Glomerular visceral epithelial cell (primary cell): ENCODE measurements at regions not wholly inside any gene's neighbourhood (a gene's known extent, or its start where the extent isn't known, plus 50 kb on each side); places are given as distances from the start of the nearest gene placed in this dataset.

Experiments used
- DNase-seq: peaks from one replicate; pipeline ENCODE4 v3.0.0-alpha.2; 2016; ENCODE audit errors: extremely low spot score

- peak; percentile 82 for DNase-seq
Observed at GRCh38 chr14:53613404-53614253, 343.0 kb downstream of the BMP4 start.

GRCh38 chr14:53610947-53611346 is 345.7 kb downstream of the BMP4 start:
- DNase-seq = no peak

- no peak for DNase-seq
Observed at GRCh38 chr14:53609009-53609408, 347.6 kb downstream of the BMP4 start.

GRCh38 chr14:53608369-53608768 is 348.3 kb downstream of the BMP4 start:
- no peak for DNase-seq

- DNase-seq = no peak
Observed at GRCh38 chr14:53606203-53606602, 350.4 kb downstream of the BMP4 start.

GRCh38 chr14:53605562-53605961 is 351.1 kb downstream of the BMP4 start:
- no peak for DNase-seq

- DNase-seq = no peak
Observed at GRCh38 chr14:53603994-53604393, 352.6 kb downstream of the BMP4 start.

GRCh38 chr14:53601409-53601808 is 355.2 kb downstream of the BMP4 start:
- no peak for DNase-seq

- no peak for DNase-seq
Observed at GRCh38 chr14:53599221-53599945, 357.2 kb downstream of the BMP4 start.

- DNase-seq = no peak
Observed at GRCh38 chr14:53596853-53597525, 359.6 kb downstream of the BMP4 start.

- DNase-seq = no peak
Observed at GRCh38 chr14:53591816-53592215, 364.8 kb downstream of the BMP4 start.

- no peak for DNase-seq
Observed at GRCh38 chr14:53581504-53581903, 375.1 kb downstream of the BMP4 start.

GRCh38 chr14:53571641-53572328 is 384.8 kb downstream of the BMP4 start:
- no peak for DNase-seq

- DNase-seq = no peak
Observed at GRCh38 chr14:53570411-53571387, 385.9 kb downstream of the BMP4 start.

- no peak for DNase-seq
Observed at GRCh38 chr14:53569446-53569845, 387.2 kb downstream of the BMP4 start.

- no peak for DNase-seq
Observed at GRCh38 chr14:53567236-53567780, 389.3 kb downstream of the BMP4 start.

GRCh38 chr14:53564870-53565269 is 391.8 kb downstream of the BMP4 start:
- no peak for DNase-seq

GRCh38 chr14:53563628-53564027 is 393.0 kb downstream of the BMP4 start:
- no peak for DNase-seq

- DNase-seq = no peak
Observed at GRCh38 chr14:53553221-53553620, 400.1 kb upstream of the DDHD1 start.

GRCh38 chr14:53551862-53552261 is 398.7 kb upstream of the DDHD1 start:
- DNase-seq = no peak
